HFF-Myc (cell line): ENCODE measurements at regions not wholly inside any gene's neighbourhood (a gene's known extent, or its start where the extent isn't known, plus 50 kb on each side); places are given as distances from the start of the nearest gene placed in this dataset.

ENCODE experiments used
- DNase-seq: peaks from one replicate; pipeline ENCODE4 v3.0.0-alpha.2; 2011; ENCODE audit warnings: low read depth; ENCODE audit errors: extremely low read depth
- H3K4me3 ChIP-seq: replicated peaks from 2 replicates; pipeline ENCODE4 v1.5.1; 2011; ENCODE audit warnings: low read depth, mild to moderate bottlenecking, control low read depth, low read length
- CTCF ChIP-seq: IDR thresholded peaks from 2 replicates; pipeline ENCODE4 v1.5.1; 2012; ENCODE audit warnings: mild to moderate bottlenecking, low read depth, low read length, control low read depth; ENCODE audit errors: missing control alignments

DNA sequence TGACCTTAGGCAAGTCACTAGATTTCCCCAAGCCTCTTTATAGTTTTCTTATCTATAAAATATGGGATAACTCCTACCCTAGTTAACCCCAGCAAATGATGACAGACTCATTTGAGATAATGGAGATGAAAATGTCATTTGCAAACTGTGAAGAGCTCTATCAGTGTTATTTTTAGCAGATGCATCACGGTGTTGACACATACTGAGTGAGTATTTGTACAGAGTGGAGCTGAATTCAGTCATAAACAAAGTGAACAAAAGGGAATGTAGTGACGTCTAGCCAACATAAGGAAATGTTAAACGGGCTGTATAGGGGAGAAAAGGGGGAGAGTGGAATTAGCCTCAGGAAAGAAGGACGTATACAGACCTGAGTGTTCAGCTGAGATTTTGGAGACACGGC, 75.9 kb downstream of the NMUR2 start:
- DNase-seq, result no peak
- H3K4me3 ChIP-seq, result no peak overlapping the region
- TF ChIP-seq CTCF, result no peak

GRCh38 chr5:152315942-152316341, 89.1 kb downstream of the NMUR2 start:
- no peak for DNase-seq
- H3K4me3 ChIP-seq, result no peak overlapping the region
- TF ChIP-seq CTCF, result no peak

GRCh38 chr5:152314196-152314829, 90.8 kb downstream of the NMUR2 start:
- no peak for DNase-seq
- no peak overlapping the region for H3K4me3 ChIP-seq
- no peak for TF ChIP-seq CTCF

DNA sequence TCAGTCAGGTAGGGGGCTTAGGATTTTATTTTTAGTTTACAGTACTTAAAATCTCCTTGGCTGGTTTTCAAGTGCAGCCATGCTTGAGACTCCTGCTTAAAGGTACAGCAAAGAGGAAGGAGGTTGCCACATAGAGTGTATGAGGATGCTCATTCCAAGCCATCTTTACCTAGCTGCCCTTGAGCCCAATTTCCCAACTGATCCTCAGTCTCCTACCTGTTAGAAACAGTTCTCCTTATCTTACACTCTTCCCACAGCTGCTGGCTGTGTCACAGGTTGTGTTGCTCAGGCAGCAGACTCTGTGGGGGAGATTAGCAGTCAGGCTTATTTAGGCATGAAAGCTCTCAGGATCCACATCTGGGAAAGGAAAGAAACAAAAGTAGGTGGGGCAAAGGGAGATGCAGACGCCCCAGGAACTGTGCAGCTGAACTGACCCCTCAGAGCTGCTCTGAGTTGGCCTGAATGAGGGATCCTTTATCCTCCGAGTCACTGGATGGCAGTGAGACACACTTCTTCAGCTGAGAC, 95.1 kb downstream of the NMUR2 start:
- no peak for DNase-seq
- H3K4me3 ChIP-seq, result no peak overlapping the region
- no peak for TF ChIP-seq CTCF

DNA sequence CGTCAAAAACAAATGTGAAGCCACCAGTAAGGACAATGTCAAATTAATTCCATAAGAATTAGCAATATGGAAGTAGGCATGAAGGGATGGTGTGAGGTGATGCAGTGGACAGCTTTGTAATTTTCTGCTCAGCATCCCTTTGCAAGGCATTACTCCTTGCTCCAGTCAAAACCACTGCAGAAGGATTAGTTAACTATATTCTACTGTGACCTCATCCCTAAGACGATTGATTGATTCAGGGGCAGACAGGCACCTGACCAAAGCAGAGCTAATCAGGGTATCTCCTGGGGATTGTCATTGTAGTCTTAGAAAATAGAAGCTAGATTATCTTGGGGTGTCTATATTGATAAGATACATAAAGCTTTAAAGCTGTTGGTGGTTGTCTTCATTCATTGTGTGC, 98.7 kb downstream of the NMUR2 start:
- no peak for DNase-seq
- no peak for TF ChIP-seq CTCF
- no peak overlapping the region for H3K4me3 ChIP-seq

DNA sequence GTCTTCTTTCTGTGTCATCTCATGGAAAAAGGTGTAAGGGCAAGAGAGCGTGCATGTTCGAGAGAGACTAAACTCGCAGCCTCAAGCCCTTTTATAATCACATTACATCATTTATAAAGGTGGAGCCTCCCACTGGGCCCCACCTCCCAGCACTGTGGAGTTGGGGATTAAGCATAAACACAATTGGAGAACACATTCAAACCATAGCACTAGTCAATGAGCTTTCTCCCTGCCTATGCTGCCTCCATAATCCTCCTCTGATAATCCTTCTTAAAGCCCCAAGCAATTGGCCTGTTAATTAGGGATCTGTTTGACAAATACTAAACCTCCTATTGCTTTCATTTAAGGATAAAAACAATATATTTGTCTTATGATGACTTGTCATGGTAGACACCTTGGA, 99.6 kb downstream of the NMUR2 start:
- H3K4me3 ChIP-seq, result no peak overlapping the region
- DNase-seq, result no peak
- TF ChIP-seq CTCF, result no peak

GRCh38 chr5:152303841-152304240, 101.2 kb downstream of the NMUR2 start:
- TF ChIP-seq CTCF, result no peak
- H3K4me3 ChIP-seq, result no peak overlapping the region

More at GRCh38 chr5:152303841-152304240, 101.2 kb downstream of the NMUR2 start:
- DNase-seq, result no peak
